Stomach (tissue), 4 donors: ENCODE measurements at regions not wholly inside any gene's neighbourhood (a gene's known extent, or its start where the extent isn't known, plus 50 kb on each side); places are given as distances from the start of the nearest gene placed in this dataset.

Experiments used
- CTCF ChIP-seq, 7 experiments: fragments of 450-650 bp in 4 of 7; fragments of 200-600 bp in 3 of 7; sonication (generic) in 3 of 7; IDR thresholded peaks; one replicate each; pipeline ENCODE4 v1.5.1; 2016 to 2019; ENCODE audit warnings: antibody characterized with exemption in 7 of 7, control low read depth in 2 of 7, mild to moderate bottlenecking in 1 of 7
- POLR2A ChIP-seq, 4 donors: fragments of 450-650 bp; IDR thresholded peaks; one replicate each; pipeline ENCODE4 v1.6.1; 2016; ENCODE audit warnings: antibody characterized with exemption in 4 of 4, control low read depth in 2 of 4, mild to moderate bottlenecking in 1 of 4, moderate library complexity in 1 of 4
- POLR2AphosphoS5 ChIP-seq, 3 donors: sonication (generic); formaldehyde crosslinking; IDR thresholded peaks; one replicate each; pipeline ENCODE4 v1.6.1; 2016; ENCODE audit warnings: antibody characterized with exemption in 3 of 3

GRCh38 chr14:78018283-78018682 is 151.9 kb upstream of the NRXN3 start:
- TF ChIP-seq CTCF (IDR thresholded peaks at IDR 0.05), result no peak
- no peak for TF ChIP-seq POLR2AphosphoS5 (IDR thresholded peaks at IDR 0.05)
- TF ChIP-seq POLR2A (IDR thresholded peaks at IDR 0.05), result no peak
